ENCODE measurements at regions not wholly inside any gene's neighbourhood (a gene's known extent, or its start where the extent isn't known, plus 50 kb on each side); places are given as distances from the start of the nearest gene placed in this dataset.

DNA sequence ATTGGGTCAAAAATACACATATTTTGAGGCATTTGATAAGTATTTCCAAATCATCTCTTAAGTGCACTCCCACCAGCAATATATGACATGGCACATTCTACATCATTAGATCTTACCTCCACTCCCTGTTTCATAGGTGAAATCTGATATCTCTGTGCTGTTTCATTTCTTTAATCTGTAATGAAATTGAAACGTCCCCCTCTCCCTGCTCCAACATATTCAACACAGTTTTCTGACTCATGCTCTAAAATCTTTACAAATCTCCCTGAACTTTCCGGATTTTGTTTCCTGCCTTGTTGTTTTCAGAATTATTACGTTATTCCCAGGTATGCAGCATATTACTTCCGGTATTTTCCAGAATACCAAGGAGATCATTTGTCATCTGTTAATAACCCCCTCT lies 66.1 kb upstream of the AKT3 start:
- DNase-seq (ENCODE audit: low read depth in 2 of 2), result no peak

DNA sequence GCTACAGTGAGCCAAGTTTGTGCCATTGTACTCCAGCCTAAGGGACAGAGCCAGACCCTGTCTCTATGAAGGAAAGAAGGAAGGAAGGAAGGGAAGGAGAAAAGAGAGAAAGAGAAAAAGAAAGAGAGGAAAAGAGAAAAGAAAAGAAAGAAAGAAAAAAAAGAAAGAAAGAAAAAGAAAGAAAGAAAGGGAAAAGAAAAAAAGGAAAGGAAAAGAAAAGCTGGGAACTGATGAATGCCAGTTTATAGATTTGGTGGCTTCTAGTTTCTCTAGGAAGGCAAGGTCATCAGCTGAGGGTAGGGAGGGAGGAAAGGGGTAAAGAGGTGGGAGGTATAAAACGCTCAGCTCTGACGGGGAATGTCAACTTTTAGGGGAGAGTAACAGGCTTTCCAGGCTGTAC lies 62.3 kb upstream of the AKT3 start:
- no peak for DNase-seq (ENCODE audit: low read depth in 2 of 2)

DNA sequence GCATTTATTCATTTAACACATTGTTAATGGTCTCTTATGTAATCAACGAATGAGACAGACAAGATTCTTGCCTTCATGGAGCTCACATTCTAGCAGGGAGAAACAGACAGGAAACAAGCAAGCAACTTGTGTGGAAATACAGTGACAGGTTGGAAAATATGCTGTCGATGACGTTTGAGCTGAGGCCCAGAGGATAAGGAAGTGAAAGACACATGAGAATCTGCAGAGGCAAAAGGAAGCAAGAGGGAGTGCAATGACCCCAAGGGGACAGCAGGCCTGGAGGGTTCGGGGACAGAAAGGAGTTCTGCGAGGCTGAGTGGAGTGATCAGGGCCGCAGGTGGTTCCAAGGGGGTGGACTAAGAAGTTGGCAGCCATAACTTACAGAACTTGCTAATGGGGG lies 60.6 kb upstream of the AKT3 start:
- no peak for DNase-seq (ENCODE audit: low read depth in 2 of 2)

- DNase-seq (ENCODE audit: low read depth in 2 of 2), result no peak
Measured at GRCh38 chr1:243903895-243904294, 53.9 kb upstream of the AKT3 start.

GRCh38 chr1:243903041-243903440 lies 53.0 kb upstream of the AKT3 start:
- no peak for DNase-seq (ENCODE audit: low read depth in 2 of 2)

DNA sequence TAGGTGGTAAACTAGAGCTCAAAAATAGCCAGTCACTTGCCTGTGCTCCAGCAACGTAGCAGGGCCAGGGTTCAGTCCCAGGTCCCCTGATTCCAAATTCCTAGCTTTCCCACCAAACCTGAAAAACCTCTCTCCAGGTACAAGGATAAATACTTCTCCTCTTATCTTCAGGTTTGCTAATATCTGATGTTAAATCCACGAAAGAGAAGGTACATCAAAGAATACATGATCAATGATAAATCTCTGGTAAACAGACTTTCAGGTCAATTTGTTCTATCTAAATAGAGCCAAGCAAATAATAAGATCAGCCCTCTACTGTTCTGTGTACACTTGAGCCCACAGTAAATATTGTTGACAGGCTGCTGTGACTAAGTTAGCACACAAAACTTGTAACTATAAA lies 52.1 kb upstream of the AKT3 start:
- no peak for DNase-seq (ENCODE audit: low read depth in 2 of 2)
